NB4 (cell line): ENCODE measurements at regions not wholly inside any gene's neighbourhood (a gene's known extent, or its start where the extent isn't known, plus 50 kb on each side); places are given as distances from the start of the nearest gene placed in this dataset.

ENCODE experiments used
- CTCF ChIP-seq: IDR thresholded peaks from one replicate; pipeline ENCODE4 v1.5.1; 2012; ENCODE audit warnings: low read depth, low read length
- MAX ChIP-seq: IDR thresholded peaks from 2 replicates; pipeline ENCODE4 v1.6.1; 2011; ENCODE audit warnings: low read depth, low read length
- POLR2A ChIP-seq: IDR thresholded peaks from 2 replicates; pipeline ENCODE4 v1.6.1; 2011; ENCODE audit warnings: mild to moderate bottlenecking; ENCODE audit not compliant: insufficient read length; ENCODE audit errors: extremely low read depth

GRCh38 chr6:166848979-166849748 lies 107.2 kb downstream of the RNASET2 start:
- TF ChIP-seq CTCF (no peak), POLR2A (no peak), MAX (no peak)
